ENCODE measurements at regions not wholly inside any gene's neighbourhood (a gene's known extent, or its start where the extent isn't known, plus 50 kb on each side); places are given as distances from the start of the nearest gene placed in this dataset.
"Not testable (repeated sequence)": the region's sequence is repeated elsewhere in the genome, so short reads cannot be mapped to it uniquely, and the experiment has no call there.

DNA sequence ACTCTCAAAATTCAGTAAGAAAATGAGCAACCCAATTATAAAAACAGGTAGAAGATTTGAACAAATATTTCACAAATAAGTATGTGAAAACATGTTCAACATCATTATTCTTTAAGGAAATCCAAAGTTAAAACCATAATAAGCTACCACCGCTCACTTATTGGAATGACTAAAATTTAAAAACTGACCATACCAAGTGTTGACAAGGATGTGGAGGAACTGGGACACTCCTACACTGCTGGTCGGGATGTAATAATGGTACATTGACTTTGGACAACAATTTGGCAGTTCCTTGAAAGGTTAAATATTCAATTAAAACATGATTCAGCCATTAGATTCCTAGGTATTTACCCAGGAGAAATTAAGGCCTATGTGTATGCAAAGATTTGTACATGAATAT lies 336.5 kb downstream of the IRS1 start:
- H3F3A ChIP-seq (ENCODE audit: insufficient read depth), result no peaks in the 10 kb centered on the region
- no peak for DNase-seq
- no peaks in the 10 kb centered on the region for H4K20me1 ChIP-seq (ENCODE audit: insufficient read depth)
- no peak overlapping the region for H3K9ac ChIP-seq
- H3K4me1 ChIP-seq (ENCODE audit: insufficient read depth), result no peaks in the 10 kb centered on the region
- H3K9me3 ChIP-seq (ENCODE audit: low read depth), result no peaks in the 10 kb centered on the region
- no peaks in the 10 kb centered on the region for H3K79me2 ChIP-seq (ENCODE audit: insufficient read depth)
- no peaks in the 10 kb centered on the region for H3K27me3 ChIP-seq (replicated peaks; ENCODE audit: insufficient read depth)
- H3K4me2 ChIP-seq (ENCODE audit: unreplicated experiment), result no peak overlapping the region
- no peak overlapping the region for H2AFZ ChIP-seq
- no peak overlapping the region for H3K4me3 ChIP-seq
- no peaks in the 10 kb centered on the region; the same call in 1 of the 2 replicates for H3K9me2 ChIP-seq (ENCODE audit: insufficient read depth)
- in situ Hi-C loops (cut with MboI), result no loop called here
- no peaks in the 10 kb centered on the region for H3K36me3 ChIP-seq (ENCODE audit: low read depth)
- H3K27ac ChIP-seq, result no peak overlapping the region
- no peak for TF ChIP-seq EZH2phosphoT487 (IDR thresholded peaks at IDR 0.05; ENCODE audit: insufficient read depth, low read depth)
- TF ChIP-seq EZH2 (IDR thresholded peaks at IDR 0.05; ENCODE audit: insufficient read depth, poor library complexity, severe bottlenecking), result no peak
- 92 to 93% methylated on average over 2 of the region's 2 CpGs for WGBS, 2 experiments (ENCODE audit: low coverage in 1 of 2, low lambda C conversion rate in 2 of 2, missing lambda C conversion rate in 2 of 2)

DNA sequence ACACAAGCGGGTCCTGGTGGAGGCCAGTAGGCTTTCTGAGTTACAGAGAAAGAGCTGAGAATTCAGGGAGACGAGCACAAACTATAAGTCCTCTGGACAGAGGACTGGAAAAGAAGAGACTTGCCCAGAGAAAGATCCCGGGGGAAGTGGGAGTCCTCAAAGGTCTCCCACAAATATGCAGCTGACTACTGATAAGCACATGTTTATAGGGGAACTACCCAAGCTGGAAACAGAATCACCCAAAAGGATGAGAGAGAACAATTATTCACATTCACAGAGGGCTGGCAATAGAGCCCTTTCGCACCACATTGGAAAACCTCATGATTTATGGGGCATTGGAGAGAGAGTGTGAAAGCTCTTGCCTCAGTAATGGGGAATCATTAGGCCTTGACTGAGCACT lies 337.6 kb downstream of the IRS1 start:
- H3K4me1 ChIP-seq (ENCODE audit: insufficient read depth), result no peaks in the 10 kb centered on the region
- H3K27ac ChIP-seq, result no peak overlapping the region
- no peak for DNase-seq
- in situ Hi-C loops (cut with MboI), result no loop called here
- no peaks in the 10 kb centered on the region for H3K79me2 ChIP-seq (ENCODE audit: insufficient read depth)
- no peak overlapping the region for H2AFZ ChIP-seq
- H3K4me3 ChIP-seq, result no peak overlapping the region
- no peaks in the 10 kb centered on the region for H3F3A ChIP-seq (ENCODE audit: insufficient read depth)
- H3K27me3 ChIP-seq (replicated peaks; ENCODE audit: insufficient read depth), result no peaks in the 10 kb centered on the region
- no peaks in the 10 kb centered on the region for H3K9me3 ChIP-seq (ENCODE audit: low read depth)
- 61 to 83% methylated on average over 3 to 4 of the region's 4 CpGs for WGBS, 2 experiments (ENCODE audit: low coverage in 1 of 2, low lambda C conversion rate in 2 of 2, missing lambda C conversion rate in 2 of 2)
- H3K9me2 ChIP-seq (ENCODE audit: insufficient read depth), result no peaks in the 10 kb centered on the region; the same call in 1 of the 2 replicates
- TF ChIP-seq EZH2phosphoT487 (IDR thresholded peaks at IDR 0.05; ENCODE audit: insufficient read depth, low read depth), result no peak
- TF ChIP-seq EZH2 (IDR thresholded peaks at IDR 0.05; ENCODE audit: insufficient read depth, poor library complexity, severe bottlenecking), result no peak
- H3K4me2 ChIP-seq (ENCODE audit: unreplicated experiment), result no peak overlapping the region
- H3K36me3 ChIP-seq (ENCODE audit: low read depth), result no peaks in the 10 kb centered on the region
- H4K20me1 ChIP-seq (ENCODE audit: insufficient read depth), result no peaks in the 10 kb centered on the region
- H3K9ac ChIP-seq, result no peak overlapping the region

DNA sequence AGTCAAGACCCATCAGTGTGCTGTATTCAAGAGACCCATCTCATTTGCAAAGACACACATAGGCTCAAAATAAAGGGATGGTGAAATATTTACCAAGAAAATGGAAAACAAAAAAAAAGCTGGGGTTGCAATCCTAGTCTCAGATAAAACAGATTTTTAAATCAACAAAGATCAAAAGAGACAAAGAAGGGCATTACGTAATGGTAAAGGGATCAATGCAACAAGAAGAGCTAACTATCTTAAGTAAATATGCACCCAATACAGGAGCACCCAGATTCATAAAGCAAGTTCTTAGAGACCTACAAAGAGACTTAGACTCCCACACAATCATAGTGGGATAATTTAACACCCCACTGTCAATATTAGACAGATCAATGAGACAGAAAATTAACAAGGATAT lies 343.5 kb downstream of the IRS1 start:
- H3K4me3 ChIP-seq; H3K36me3 ChIP-seq (ENCODE audit: low read depth); H3K27me3 ChIP-seq (replicated peaks; ENCODE audit: insufficient read depth); H4K20me1 ChIP-seq (ENCODE audit: insufficient read depth); H3K27ac ChIP-seq; H2AFZ ChIP-seq; H3K4me2 ChIP-seq (ENCODE audit: unreplicated experiment); H3K79me2 ChIP-seq (ENCODE audit: insufficient read depth); H3K4me1 ChIP-seq (ENCODE audit: insufficient read depth); H3K9ac ChIP-seq; H3F3A ChIP-seq (ENCODE audit: insufficient read depth); in situ Hi-C loops (cut with MboI); DNase-seq; H3K9me3 ChIP-seq (ENCODE audit: low read depth); H3K9me2 ChIP-seq (ENCODE audit: insufficient read depth): not testable (repeated sequence)
- WGBS, 2 experiments (ENCODE audit: low coverage in 1 of 2, low lambda C conversion rate in 2 of 2, missing lambda C conversion rate in 2 of 2), result 82 to 100% methylated on average over 1 of the region's 1 CpG

DNA sequence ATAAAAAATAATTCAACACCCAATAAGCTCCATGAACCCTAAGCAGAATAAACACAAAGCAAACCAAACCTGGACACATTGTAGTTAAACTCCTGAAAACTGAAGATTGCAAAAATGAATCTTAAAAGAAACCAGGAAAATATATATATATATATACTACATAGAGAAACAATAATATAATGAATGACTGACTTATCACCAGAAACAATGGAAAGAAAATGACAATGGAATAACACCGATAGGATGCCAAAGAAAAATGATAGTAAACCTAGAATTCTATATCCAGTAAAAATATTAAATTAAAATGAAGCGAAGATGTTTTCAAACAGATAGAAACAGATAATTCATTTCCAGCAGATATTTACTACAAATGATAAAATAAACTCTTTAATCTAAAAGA lies 346.9 kb downstream of the IRS1 start:
- no peaks in the 10 kb centered on the region for H3K27me3 ChIP-seq (replicated peaks; ENCODE audit: insufficient read depth)
- in situ Hi-C loops (cut with MboI), result no loop called here
- no peaks in the 10 kb centered on the region for H3K9me2 ChIP-seq (ENCODE audit: insufficient read depth)
- no peak for DNase-seq
- TF ChIP-seq EZH2 (IDR thresholded peaks at IDR 0.05; ENCODE audit: insufficient read depth, poor library complexity, severe bottlenecking), result no peak
- no peak for TF ChIP-seq EZH2phosphoT487 (IDR thresholded peaks at IDR 0.05; ENCODE audit: insufficient read depth, low read depth)
- no peaks in the 10 kb centered on the region for H3K79me2 ChIP-seq (ENCODE audit: insufficient read depth)
- no peaks in the 10 kb centered on the region for H3F3A ChIP-seq (ENCODE audit: insufficient read depth)
- H3K9me3 ChIP-seq (ENCODE audit: low read depth), result no peaks in the 10 kb centered on the region
- no peak overlapping the region for H2AFZ ChIP-seq
- H3K9ac ChIP-seq, result no peak overlapping the region
- no peaks in the 10 kb centered on the region for H3K36me3 ChIP-seq (ENCODE audit: low read depth)
- H3K4me1 ChIP-seq (ENCODE audit: insufficient read depth), result peaks cover 8% of the 10 kb centered on the region
- WGBS, 2 experiments (ENCODE audit: low coverage in 1 of 2, low lambda C conversion rate in 2 of 2, missing lambda C conversion rate in 2 of 2), result 78 to 81% methylated on average over 2 of the region's 2 CpGs
- H4K20me1 ChIP-seq (ENCODE audit: insufficient read depth), result no peaks in the 10 kb centered on the region
- no peak overlapping the region for H3K4me3 ChIP-seq
- H3K27ac ChIP-seq, result no peak overlapping the region
- H3K4me2 ChIP-seq (ENCODE audit: unreplicated experiment), result no peak overlapping the region

DNA sequence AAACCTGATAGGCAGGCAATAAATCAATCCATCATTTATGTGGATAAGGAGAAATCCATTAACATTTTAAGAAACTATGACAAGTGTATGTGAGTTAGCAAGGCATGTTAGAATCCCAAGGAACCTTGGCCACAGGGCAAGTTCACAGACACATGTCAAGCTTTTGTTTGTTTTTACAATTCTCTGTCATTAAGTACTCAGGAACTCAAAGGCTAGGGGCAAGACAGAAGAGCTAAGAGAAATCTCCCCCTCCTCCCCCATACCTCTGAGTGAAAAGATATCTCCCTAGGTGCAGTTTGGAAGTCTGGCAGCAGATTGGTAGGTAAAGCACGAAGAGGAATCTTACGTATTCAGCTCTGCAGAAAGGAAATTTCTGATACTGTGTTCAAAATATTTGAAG lies 348.1 kb downstream of the IRS1 start:
- no peak overlapping the region for H3K4me2 ChIP-seq (ENCODE audit: unreplicated experiment)
- no peaks in the 10 kb centered on the region for H3K9me2 ChIP-seq (ENCODE audit: insufficient read depth)
- H3K9me3 ChIP-seq (ENCODE audit: low read depth), result no peaks in the 10 kb centered on the region
- no peak for DNase-seq
- H3K4me3 ChIP-seq, result no peak overlapping the region
- in situ Hi-C loops (cut with MboI), result no loop called here
- H3K79me2 ChIP-seq (ENCODE audit: insufficient read depth), result no peaks in the 10 kb centered on the region
- TF ChIP-seq EZH2phosphoT487 (IDR thresholded peaks at IDR 0.05; ENCODE audit: insufficient read depth, low read depth) (no peak), EZH2 (IDR thresholded peaks at IDR 0.05; ENCODE audit: insufficient read depth, poor library complexity, severe bottlenecking) (no peak)
- no peak overlapping the region for H2AFZ ChIP-seq
- H3F3A ChIP-seq (ENCODE audit: insufficient read depth), result peaks cover 11% of the 10 kb centered on the region
- 94 to 97% methylated on average over 2 of the region's 2 CpGs for WGBS, 2 experiments (ENCODE audit: low coverage in 1 of 2, low lambda C conversion rate in 2 of 2, missing lambda C conversion rate in 2 of 2)
- no peak overlapping the region for H3K9ac ChIP-seq
- peaks cover 20% of the 10 kb centered on the region for H3K4me1 ChIP-seq (ENCODE audit: insufficient read depth)
- no peaks in the 10 kb centered on the region for H3K27me3 ChIP-seq (replicated peaks; ENCODE audit: insufficient read depth)
- no peak overlapping the region for H3K27ac ChIP-seq
- no peaks in the 10 kb centered on the region for H3K36me3 ChIP-seq (ENCODE audit: low read depth)
- no peaks in the 10 kb centered on the region for H4K20me1 ChIP-seq (ENCODE audit: insufficient read depth)

Data from GM23248 (cell line).